Erythroblast (primary cell): ENCODE measurements at regions not wholly inside any gene's neighbourhood (a gene's known extent, or its start where the extent isn't known, plus 50 kb on each side); places are given as distances from the start of the nearest gene placed in this dataset.

Experiments
- GATA1 ChIP-seq: IDR thresholded peaks from 2 replicates; pipeline ENCODE4 v1.6.1; 2011; ENCODE audit warnings: low read depth, mild to moderate bottlenecking, control low read depth, low read length, moderate library complexity
- POLR2A ChIP-seq: IDR thresholded peaks from 2 replicates; pipeline ENCODE4 v1.6.1; 2011; ENCODE audit warnings: mild to moderate bottlenecking, low read length

GRCh38 chr14:53226553-53226952 is 73.4 kb upstream of the DDHD1 start:
- TF ChIP-seq POLR2A: no peak
- TF ChIP-seq GATA1: no peak
